GM12864 (cell line): ENCODE measurements at regions not wholly inside any gene's neighbourhood (a gene's known extent, or its start where the extent isn't known, plus 50 kb on each side); places are given as distances from the start of the nearest gene placed in this dataset.

Source experiments
- DNase-seq: peaks from one replicate; pipeline ENCODE4 v3.0.0-alpha.2; 2011; ENCODE audit warnings: low read depth
- H3K4me3 ChIP-seq: 2 replicates; pipeline ENCODE4 v1.5.1; 2011; ENCODE audit warnings: mild to moderate bottlenecking, low read depth, low read length, control low read depth
- TF ChIP-seq, protein P1 (sequence below): IDR thresholded peaks from 2 replicates; pipeline ENCODE4 v1.5.1; 2011; ENCODE audit warnings: low read depth, mild to moderate bottlenecking, moderate library complexity, low read length, control low read depth, inconsistent platforms; ENCODE audit errors: missing control alignments

DNA sequence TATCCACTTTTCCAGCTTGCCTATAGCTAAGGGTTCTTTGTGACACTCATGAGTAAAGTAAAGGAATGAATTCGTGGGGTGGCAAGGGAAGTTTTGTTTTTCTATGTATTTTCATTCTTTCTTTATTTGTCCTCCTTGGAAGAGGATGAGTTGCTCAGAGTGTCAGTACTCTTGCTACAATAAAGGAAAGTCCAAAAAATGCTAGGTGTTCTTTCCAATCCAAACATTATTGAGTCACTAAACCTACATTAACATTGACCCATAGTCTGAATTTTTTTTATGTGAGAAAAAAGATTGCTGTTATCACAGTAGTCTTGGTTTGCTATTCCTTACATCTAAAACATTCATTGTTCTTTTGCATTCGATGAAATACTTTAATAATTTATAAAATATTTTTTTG is 959.9 kb upstream of the ADGRL4 start:
- no peak overlapping the region for H3K4me3 ChIP-seq
- TF ChIP-seq, protein P1, sequence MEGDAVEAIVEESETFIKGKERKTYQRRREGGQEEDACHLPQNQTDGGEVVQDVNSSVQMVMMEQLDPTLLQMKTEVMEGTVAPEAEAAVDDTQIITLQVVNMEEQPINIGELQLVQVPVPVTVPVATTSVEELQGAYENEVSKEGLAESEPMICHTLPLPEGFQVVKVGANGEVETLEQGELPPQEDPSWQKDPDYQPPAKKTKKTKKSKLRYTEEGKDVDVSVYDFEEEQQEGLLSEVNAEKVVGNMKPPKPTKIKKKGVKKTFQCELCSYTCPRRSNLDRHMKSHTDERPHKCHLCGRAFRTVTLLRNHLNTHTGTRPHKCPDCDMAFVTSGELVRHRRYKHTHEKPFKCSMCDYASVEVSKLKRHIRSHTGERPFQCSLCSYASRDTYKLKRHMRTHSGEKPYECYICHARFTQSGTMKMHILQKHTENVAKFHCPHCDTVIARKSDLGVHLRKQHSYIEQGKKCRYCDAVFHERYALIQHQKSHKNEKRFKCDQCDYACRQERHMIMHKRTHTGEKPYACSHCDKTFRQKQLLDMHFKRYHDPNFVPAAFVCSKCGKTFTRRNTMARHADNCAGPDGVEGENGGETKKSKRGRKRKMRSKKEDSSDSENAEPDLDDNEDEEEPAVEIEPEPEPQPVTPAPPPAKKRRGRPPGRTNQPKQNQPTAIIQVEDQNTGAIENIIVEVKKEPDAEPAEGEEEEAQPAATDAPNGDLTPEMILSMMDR: no peak
- no peak for DNase-seq

DNA sequence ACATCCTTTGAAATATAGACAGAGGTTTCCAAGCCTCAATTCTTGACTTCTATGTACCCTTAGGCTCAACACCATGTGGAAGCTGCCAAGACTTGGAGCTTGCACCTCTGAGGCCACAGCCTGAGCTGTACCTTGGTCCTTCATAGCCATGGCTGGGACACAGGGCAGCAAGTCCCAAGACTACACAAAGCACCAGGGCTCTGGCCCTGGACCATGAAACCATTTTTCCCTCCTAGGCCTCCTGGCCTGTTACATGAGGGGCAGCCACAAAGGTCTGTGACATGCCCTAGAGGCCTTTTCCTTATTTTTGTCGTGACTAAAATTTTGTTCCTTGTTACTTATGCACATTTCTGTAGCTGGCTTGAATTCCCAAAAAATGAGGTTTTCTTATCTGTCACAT is 953.1 kb upstream of the ADGRL4 start:
- no peak for DNase-seq
- TF ChIP-seq, protein P1: no peak
- no peak overlapping the region for H3K4me3 ChIP-seq

DNA sequence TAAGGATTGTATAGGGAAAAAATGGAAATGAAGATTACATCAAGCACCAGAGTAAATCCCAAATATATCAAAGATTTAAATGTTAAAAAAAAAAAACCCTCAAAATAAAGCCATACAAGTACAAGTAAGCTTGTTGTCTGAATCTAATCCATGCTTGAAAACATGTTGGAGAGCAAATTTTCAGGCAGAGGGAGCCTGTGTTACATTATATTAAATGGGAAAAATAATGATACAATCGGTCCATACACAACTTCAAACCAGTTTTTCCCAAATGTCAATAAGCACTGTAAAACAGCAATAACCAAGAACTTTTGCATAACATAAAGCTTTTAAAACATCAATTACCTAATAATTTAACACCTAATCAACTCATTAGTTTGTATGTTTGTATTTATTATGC is 949.4 kb upstream of the ADGRL4 start:
- no peak for DNase-seq
- no peak overlapping the region for H3K4me3 ChIP-seq
- TF ChIP-seq, protein P1: no peak

DNA sequence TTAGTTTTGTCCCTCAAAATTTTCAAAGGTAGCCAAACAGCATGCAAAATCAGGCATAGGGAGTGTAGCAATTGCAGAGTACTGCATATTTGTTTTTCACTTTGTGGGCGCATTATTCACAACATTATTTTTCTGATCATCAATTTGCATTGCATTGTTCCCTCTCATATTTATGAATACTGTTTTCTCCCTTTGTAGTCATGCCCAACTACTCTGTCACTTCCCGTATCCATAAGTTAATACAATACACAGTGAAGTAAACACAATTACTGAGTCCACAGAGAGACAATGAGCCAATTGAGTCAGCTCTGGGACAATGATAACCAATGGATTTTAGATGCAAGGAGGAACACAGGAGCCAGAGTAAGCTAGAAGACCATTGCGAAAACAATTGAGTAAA is 944.0 kb upstream of the ADGRL4 start:
- H3K4me3 ChIP-seq: no peak overlapping the region
- TF ChIP-seq, protein P1: no peak
- no peak for DNase-seq

DNA sequence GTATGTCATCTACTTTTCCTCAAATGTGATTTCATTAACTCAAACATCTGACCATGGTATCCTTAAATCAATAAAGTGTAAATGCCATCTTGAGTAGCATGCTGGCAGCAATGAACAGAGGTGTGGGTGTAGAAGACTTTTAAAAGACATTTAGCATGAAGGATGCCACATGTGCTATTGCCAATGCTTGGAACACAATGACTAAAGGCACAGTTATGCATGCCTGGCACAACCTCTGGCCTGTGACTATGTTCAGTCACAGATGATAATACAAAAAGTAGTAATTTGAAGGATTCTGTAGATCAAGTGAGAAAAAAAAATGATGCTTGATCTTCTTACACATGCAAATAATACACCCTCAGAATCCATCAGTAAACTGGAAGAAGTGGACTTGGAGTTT is 938.9 kb upstream of the ADGRL4 start:
- H3K4me3 ChIP-seq: no peak overlapping the region
- TF ChIP-seq, protein P1: no peak
- no peak for DNase-seq

DNA sequence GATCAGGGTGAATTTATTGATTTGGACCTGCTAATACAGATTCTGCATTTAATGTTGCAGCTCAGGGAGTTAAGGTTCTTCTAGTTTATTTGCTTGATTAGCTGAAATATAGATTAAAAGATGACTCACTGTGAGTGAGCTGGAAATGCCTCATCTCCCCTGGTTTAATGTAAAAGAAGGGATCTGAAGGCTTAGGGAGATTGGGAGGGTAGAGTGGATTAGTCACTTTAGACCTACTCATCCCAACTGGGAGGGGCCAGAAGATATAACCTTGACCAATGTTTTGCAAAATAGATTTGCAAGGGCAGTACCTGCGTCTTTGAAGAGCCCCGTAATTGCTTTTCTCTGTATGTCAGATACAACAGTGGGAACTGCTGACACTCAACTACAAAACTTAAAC is 922.8 kb upstream of the ADGRL4 start:
- DNase-seq: no peak
- TF ChIP-seq, protein P1: no peak
- H3K4me3 ChIP-seq: no peak overlapping the region

DNA sequence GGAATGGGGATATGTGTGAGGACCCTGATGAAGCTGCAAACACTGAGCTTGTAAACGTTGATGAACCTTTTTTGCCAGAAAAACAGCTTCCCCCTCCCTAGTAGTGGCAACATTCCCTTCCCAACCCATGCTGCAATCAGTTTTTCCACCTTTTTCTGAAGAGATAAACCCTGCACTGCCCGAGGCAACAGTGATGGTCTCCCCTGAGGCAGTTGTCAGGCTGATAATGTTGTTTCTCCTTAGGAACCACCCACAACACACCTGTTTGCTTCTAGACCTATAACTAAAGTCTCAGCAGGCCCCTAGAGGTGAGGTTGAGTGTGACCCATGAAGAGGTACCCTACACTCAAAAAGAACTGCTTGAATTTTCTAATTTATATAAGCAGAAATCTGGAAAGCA is 922.4 kb upstream of the ADGRL4 start:
- H3K4me3 ChIP-seq: no peak overlapping the region
- TF ChIP-seq, protein P1: no peak

More for the DNA sequence above, 922.4 kb upstream of the ADGRL4 start:
- no peak for DNase-seq
